Endothelial cell of umbilical vein (primary cell): ENCODE measurements at regions not wholly inside any gene's neighbourhood (a gene's known extent, or its start where the extent isn't known, plus 50 kb on each side); places are given as distances from the start of the nearest gene placed in this dataset.

ENCODE experiments used
- BruUV-seq: library from RNA; stranded (reverse); fragments of 400-500 nt; replicated peaks from 2 replicates; lab custom pipeline; 2021; lab: Mats Ljungman, UMichigan
- CTCF ChIA-PET: fragments of 300-600, 350-600 bp; sonication (Branson Sonifier 250); formaldehyde crosslinking; loops from one replicate; lab custom pipeline; 2021; ENCODE audit warnings: antibody characterized with exemption, inconsistent platforms; lab: Charles Lee
- POLR2A ChIA-PET: fragments of 300-600, 350-600 bp; sonication (Branson Sonifier 250); formaldehyde crosslinking; loops from one replicate; lab custom pipeline; 2021; ENCODE audit warnings: antibody characterized with exemption, inconsistent platforms; lab: Charles Lee
- DNase-seq: peaks from one replicate; pipeline ENCODE4 v3.0.0-alpha.2; 2011; ENCODE audit warnings: low read depth, low spot score
- FAIRE-seq: peaks from 2 replicates; lab custom pipeline; 2011; peaks lifted over from hg19 to GRCh38; lab: Jason Lieb, UNC
- H2AFZ ChIP-seq: 2 replicates; pipeline ENCODE4 v1.6.0; 2012; ENCODE audit warnings: low read depth, low read length, control low read depth, inconsistent platforms
- H3K27ac ChIP-seq: 2 replicates; pipeline ENCODE4 v1.5.1; 2011; ENCODE audit warnings: low read depth, mild to moderate bottlenecking, control low read depth, low read length, moderate library complexity; ENCODE audit not compliant: insufficient read depth
- H3K27me3 ChIP-seq, 2 experiments: 2 replicates each; pipeline versions ENCODE4 v1.6.0 to v1.6.1; 2011; ENCODE audit warnings: low read length in 2 of 2, mixed read lengths in 1 of 2; ENCODE audit not compliant: control insufficient read depth in 2 of 2, insufficient read depth in 2 of 2
- H3K36me3 ChIP-seq, 2 experiments: 2 replicates in 1 of 2; 3 replicates in 1 of 2; pipeline ENCODE4 v1.5.1; 2011; ENCODE audit warnings: low read length in 2 of 2, mild to moderate bottlenecking in 1 of 2, moderate library complexity in 1 of 2; ENCODE audit not compliant: control insufficient read depth in 2 of 2, insufficient read depth in 2 of 2; ENCODE audit errors: extremely low read depth in 1 of 2
- H3K4me1 ChIP-seq: 3 replicates; pipeline ENCODE4 v1.5.1; 2011; ENCODE audit warnings: mild to moderate bottlenecking, low read length; ENCODE audit not compliant: control insufficient read depth, insufficient read depth; ENCODE audit errors: extremely low read depth
- H3K4me2 ChIP-seq: 2 replicates; pipeline ENCODE4 v1.6.1; 2011; ENCODE audit warnings: low read length, control low read depth, mixed read lengths; ENCODE audit not compliant: insufficient read depth
- H3K4me3 ChIP-seq, 3 experiments: fragments of 200-600 bp in 1 of 3; sonication (generic), shearing (Covaris generic) in 1 of 3; replicated peaks in 1 of 3; 2 replicates each; pipeline ENCODE4 v1.5.1; 2011 to 2016; ENCODE audit warnings: control low read depth in 3 of 3, low read length in 3 of 3, mild to moderate bottlenecking in 2 of 3, inconsistent platforms in 1 of 3, low read depth in 1 of 3, moderate library complexity in 1 of 3; ENCODE audit not compliant: insufficient read depth in 1 of 3
- H3K79me2 ChIP-seq: 2 replicates; pipeline ENCODE4 v1.6.0; 2012; ENCODE audit warnings: low read length, inconsistent platforms; ENCODE audit not compliant: control insufficient read depth, insufficient read depth
- H3K9ac ChIP-seq: replicated peaks from 2 replicates; pipeline ENCODE3; 2011; ENCODE audit warnings: low read length, control low read depth; ENCODE audit not compliant: insufficient read depth; ENCODE audit errors: extremely low read depth
- H3K9me1 ChIP-seq: replicated peaks from 3 replicates; pipeline ENCODE4 v1.6.0; 2011; ENCODE audit warnings: mild to moderate bottlenecking, low read length; ENCODE audit not compliant: control insufficient read depth, insufficient read depth; ENCODE audit errors: extremely low read depth
- H3K9me3 ChIP-seq: replicated peaks from 2 replicates; pipeline ENCODE4 v1.5.1; 2012; ENCODE audit warnings: low read length, inconsistent platforms; ENCODE audit not compliant: control insufficient read depth, insufficient read depth
- H4K20me1 ChIP-seq: replicated peaks from 2 replicates; pipeline ENCODE3; 2011; ENCODE audit warnings: mild to moderate bottlenecking, low read length; ENCODE audit not compliant: control insufficient read depth, insufficient read depth; ENCODE audit errors: extremely low read depth
- EZH2 ChIP-seq: IDR thresholded peaks from 2 replicates; pipeline ENCODE4 v1.6.1; 2012; ENCODE audit warnings: borderline replicate concordance, low read depth, mild to moderate bottlenecking, moderate library complexity, low read length, inconsistent platforms; ENCODE audit not compliant: severe bottlenecking
- FOS ChIP-seq: IDR thresholded peaks from 2 replicates; pipeline ENCODE4 v1.6.1; 2011; ENCODE audit warnings: mild to moderate bottlenecking, low read length, moderate library complexity, borderline replicate concordance; ENCODE audit not compliant: insufficient read depth
- GATA2 ChIP-seq: IDR thresholded peaks from 2 replicates; pipeline ENCODE4 v1.7.0; 2011; ENCODE audit warnings: low read depth, mild to moderate bottlenecking, moderate library complexity, mixed read lengths, low read length; ENCODE audit not compliant: insufficient read length, insufficient read depth
- JUN ChIP-seq: IDR thresholded peaks from 2 replicates; pipeline ENCODE4 v1.6.1; 2011; ENCODE audit warnings: borderline replicate concordance, low read depth; ENCODE audit not compliant: insufficient read length, insufficient read depth
- MYC ChIP-seq: IDR thresholded peaks from one replicate; pipeline ENCODE4 v1.6.1; 2011; ENCODE audit warnings: mild to moderate bottlenecking, low read depth, low read length
- POLR2A ChIP-seq: IDR thresholded peaks from 2 replicates; pipeline ENCODE4 v1.6.1; 2012; ENCODE audit warnings: low read depth, mild to moderate bottlenecking, control low read depth, low read length
- POLR2AphosphoS5 ChIP-seq: IDR thresholded peaks from 2 replicates; pipeline ENCODE4 v1.6.1; 2012; ENCODE audit warnings: low read depth, mild to moderate bottlenecking, control low read depth, low read length, moderate library complexity; ENCODE audit not compliant: insufficient read depth
- dilution Hi-C: fragments of 300-500 bp; cut with MboI; formaldehyde crosslinking; loops from one replicate; pipeline ENCODE4 v1.15.0; 2019; ENCODE audit warnings: low sequenced_read_pairs; ENCODE audit not compliant: extremely low pct_ligation_motif_present
- intact Hi-C: fragments of 100-400 bp; cut with micrococcal nuclease; formaldehyde crosslinking; loops from one replicate; pipeline ENCODE4 v1.10.0; 2022
- TF ChIP-seq, protein P1 (sequence below): IDR thresholded peaks from 2 replicates; pipeline ENCODE4 v1.6.1; 2011; ENCODE audit not compliant: insufficient read depth, insufficient read length
- TF ChIP-seq, protein P2 (sequence below), 2 donors: IDR thresholded peaks; 1 replicate in 1 of 2; 2 replicates in 1 of 2; pipeline ENCODE4 v1.5.1; 2011; ENCODE audit warnings: low read length in 2 of 2, mild to moderate bottlenecking in 2 of 2, moderate library complexity in 2 of 2, control low read depth in 1 of 2, inconsistent platforms in 1 of 2, low read depth in 1 of 2; ENCODE audit not compliant: insufficient read depth in 1 of 2; ENCODE audit errors: extremely low read depth in 1 of 2

DNA sequence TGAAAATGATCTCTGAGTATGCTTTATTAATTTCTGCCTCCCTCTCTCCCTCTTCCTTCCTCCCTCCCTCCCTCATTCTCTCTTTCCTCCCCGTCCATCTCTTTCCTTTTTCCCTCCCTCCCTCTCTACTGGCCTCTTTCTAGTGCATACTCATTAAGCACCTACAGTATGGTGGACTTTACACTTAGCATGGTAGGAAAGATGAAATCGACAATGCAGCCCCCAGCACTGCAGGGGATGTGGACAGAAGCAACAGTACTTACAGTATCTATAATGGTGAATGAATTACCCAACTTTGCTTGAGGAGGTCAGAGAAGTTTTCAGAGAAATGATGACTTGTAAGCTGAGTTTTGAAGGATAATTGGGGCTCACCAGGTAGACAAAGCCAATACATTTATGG, 143.8 kb upstream of the RPS6KA3 start:
- Histone ChIP-seq H3K9ac (no peak overlapping the region), H3K4me3 (no peak overlapping the region), H3K27ac (no peak overlapping the region), H3K27me3 (no peaks in the 10 kb centered on the region), H3K4me2 (no peak overlapping the region), H2AFZ (no peak overlapping the region), H4K20me1 (no peaks in the 10 kb centered on the region), H3K79me2 (no peaks in the 10 kb centered on the region), H3K9me3 (no peaks in the 10 kb centered on the region), H3K36me3 (no peaks in the 10 kb centered on the region), H3K4me1 (no peaks in the 10 kb centered on the region), H3K9me1 (no peaks in the 10 kb centered on the region)
- no TSS peak for BruUV-seq
- TF ChIP-seq FOS (no peak), MYC (no peak), EZH2 (no peak), JUN (no peak), GATA2 (no peak), POLR2AphosphoS5 (no peak), POLR2A (no peak)
- TF ChIP-seq, protein P1, sequence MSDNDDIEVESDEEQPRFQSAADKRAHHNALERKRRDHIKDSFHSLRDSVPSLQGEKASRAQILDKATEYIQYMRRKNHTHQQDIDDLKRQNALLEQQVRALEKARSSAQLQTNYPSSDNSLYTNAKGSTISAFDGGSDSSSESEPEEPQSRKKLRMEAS, result no peak
- TF ChIP-seq, protein P2, sequence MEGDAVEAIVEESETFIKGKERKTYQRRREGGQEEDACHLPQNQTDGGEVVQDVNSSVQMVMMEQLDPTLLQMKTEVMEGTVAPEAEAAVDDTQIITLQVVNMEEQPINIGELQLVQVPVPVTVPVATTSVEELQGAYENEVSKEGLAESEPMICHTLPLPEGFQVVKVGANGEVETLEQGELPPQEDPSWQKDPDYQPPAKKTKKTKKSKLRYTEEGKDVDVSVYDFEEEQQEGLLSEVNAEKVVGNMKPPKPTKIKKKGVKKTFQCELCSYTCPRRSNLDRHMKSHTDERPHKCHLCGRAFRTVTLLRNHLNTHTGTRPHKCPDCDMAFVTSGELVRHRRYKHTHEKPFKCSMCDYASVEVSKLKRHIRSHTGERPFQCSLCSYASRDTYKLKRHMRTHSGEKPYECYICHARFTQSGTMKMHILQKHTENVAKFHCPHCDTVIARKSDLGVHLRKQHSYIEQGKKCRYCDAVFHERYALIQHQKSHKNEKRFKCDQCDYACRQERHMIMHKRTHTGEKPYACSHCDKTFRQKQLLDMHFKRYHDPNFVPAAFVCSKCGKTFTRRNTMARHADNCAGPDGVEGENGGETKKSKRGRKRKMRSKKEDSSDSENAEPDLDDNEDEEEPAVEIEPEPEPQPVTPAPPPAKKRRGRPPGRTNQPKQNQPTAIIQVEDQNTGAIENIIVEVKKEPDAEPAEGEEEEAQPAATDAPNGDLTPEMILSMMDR (IDR thresholded peaks at IDR 0.05; ENCODE audit: extremely low read depth in 1 of 2, insufficient read depth in 1 of 2, low read depth in 1 of 2, low read length in 2 of 2), result no peak
- intact Hi-C loops (no loop called here), dilution Hi-C loops (no loop called here)
- no peak for FAIRE-seq
- no peak for DNase-seq
- ChIA-PET POLR2A (no interaction called here), CTCF (no interaction called here)
